ENCODE measurements at regions not wholly inside any gene's neighbourhood (a gene's known extent, or its start where the extent isn't known, plus 50 kb on each side); places are given as distances from the start of the nearest gene placed in this dataset.
"Not testable (repeated sequence)": the region's sequence is repeated elsewhere in the genome, so short reads cannot be mapped to it uniquely, and the experiment has no call there.

GRCh38 chr1:192506741-192507155 is 68.8 kb upstream of the RGS1 start:
- peak; percentile 79 for TF ChIP-seq CTCF (conservative IDR thresholded peaks at IDR 0.05; ENCODE audit: low read depth, low read length)
- H3K4me3 ChIP-seq (ENCODE audit: low read depth, low read length) = no peak overlapping the region
- DNase-seq (ENCODE audit: low read depth) = peak; percentile 84

GRCh38 chr1:192512426-192513162 is 63.0 kb upstream of the RGS1 start:
- DNase-seq (ENCODE audit: low read depth) = no peak
- H3K4me3 ChIP-seq (ENCODE audit: low read depth, low read length) = no peak overlapping the region
- no peak for TF ChIP-seq CTCF (conservative IDR thresholded peaks at IDR 0.05; ENCODE audit: low read depth, low read length)

- no peak for TF ChIP-seq CTCF (conservative IDR thresholded peaks at IDR 0.05; ENCODE audit: low read depth, low read length)
- no peak for DNase-seq (ENCODE audit: low read depth)
- H3K4me3 ChIP-seq (ENCODE audit: low read depth, low read length) = no peak overlapping the region
Measured at GRCh38 chr1:192513196-192513595, 62.4 kb upstream of the RGS1 start.

GRCh38 chr1:192513697-192514096 is 61.9 kb upstream of the RGS1 start:
- no peak overlapping the region for H3K4me3 ChIP-seq (ENCODE audit: low read depth, low read length)
- DNase-seq (ENCODE audit: low read depth) = no peak
- no peak for TF ChIP-seq CTCF (conservative IDR thresholded peaks at IDR 0.05; ENCODE audit: low read depth, low read length)

- TF ChIP-seq CTCF (conservative IDR thresholded peaks at IDR 0.05; ENCODE audit: low read depth, low read length) = no peak
- H3K4me3 ChIP-seq (ENCODE audit: low read depth, low read length) = no peak overlapping the region
- no peak for DNase-seq (ENCODE audit: low read depth)
Measured at GRCh38 chr1:192516776-192517297, 58.7 kb upstream of the RGS1 start.

GRCh38 chr1:192517716-192518355 is 57.7 kb upstream of the RGS1 start:
- DNase-seq (ENCODE audit: low read depth); H3K4me3 ChIP-seq (ENCODE audit: low read depth, low read length): not testable (repeated sequence)

- H3K4me3 ChIP-seq (ENCODE audit: low read depth, low read length) = no peak overlapping the region
- DNase-seq (ENCODE audit: low read depth) = no peak
Measured at GRCh38 chr1:192518700-192519099, 56.9 kb upstream of the RGS1 start.

More at GRCh38 chr1:192518700-192519099, 56.9 kb upstream of the RGS1 start:
- TF ChIP-seq CTCF (conservative IDR thresholded peaks at IDR 0.05; ENCODE audit: low read depth, low read length) = no peak
